Adipocyte (in vitro differentiated cells): ENCODE measurements at regions not wholly inside any gene's neighbourhood (a gene's known extent, or its start where the extent isn't known, plus 50 kb on each side); places are given as distances from the start of the nearest gene placed in this dataset.

Source experiments
- DNase-seq: peaks from one replicate; pipeline ENCODE4 v3.0.0-alpha.2; 2015; ENCODE audit warnings: low read depth
- H3K27me3 ChIP-seq: replicated peaks from 2 replicates; pipeline ENCODE4 v1.7.0; 2013; ENCODE audit warnings: mild to moderate bottlenecking, low read length, moderate library complexity; ENCODE audit not compliant: control insufficient read depth, insufficient read depth
- H3K36me3 ChIP-seq: 2 replicates; pipeline ENCODE4 v1.7.0; 2013; ENCODE audit warnings: low read length, mild to moderate bottlenecking, moderate library complexity; ENCODE audit not compliant: control insufficient read depth, insufficient read depth, severe bottlenecking
- H3K4me1 ChIP-seq: 2 replicates; pipeline ENCODE4 v1.7.0; 2013; ENCODE audit warnings: mild to moderate bottlenecking, low read length, moderate library complexity; ENCODE audit not compliant: control insufficient read depth, insufficient read depth
- H3K4me3 ChIP-seq: 2 replicates; pipeline ENCODE4 v1.7.0; 2013; ENCODE audit warnings: mild to moderate bottlenecking, low read length, moderate library complexity
- H3K9ac ChIP-seq: 2 replicates; pipeline ENCODE4 v1.7.0; 2013; ENCODE audit warnings: mild to moderate bottlenecking, low read length, moderate library complexity
- H3K9me3 ChIP-seq: 2 replicates; pipeline ENCODE4 v1.7.0; 2013; ENCODE audit warnings: mild to moderate bottlenecking, low read length, moderate library complexity; ENCODE audit not compliant: control insufficient read depth

GRCh38 chr14:98608071-98609060 lies 663.6 kb downstream of the BCL11B start:
- Histone ChIP-seq H3K27me3 (no peaks in the 10 kb centered on the region), H3K4me1 (no peaks in the 10 kb centered on the region), H3K36me3 (no peaks in the 10 kb centered on the region), H3K9me3 (no peaks in the 10 kb centered on the region), H3K9ac (no peak overlapping the region), H3K4me3 (no peak overlapping the region)
- no peak for DNase-seq

DNA sequence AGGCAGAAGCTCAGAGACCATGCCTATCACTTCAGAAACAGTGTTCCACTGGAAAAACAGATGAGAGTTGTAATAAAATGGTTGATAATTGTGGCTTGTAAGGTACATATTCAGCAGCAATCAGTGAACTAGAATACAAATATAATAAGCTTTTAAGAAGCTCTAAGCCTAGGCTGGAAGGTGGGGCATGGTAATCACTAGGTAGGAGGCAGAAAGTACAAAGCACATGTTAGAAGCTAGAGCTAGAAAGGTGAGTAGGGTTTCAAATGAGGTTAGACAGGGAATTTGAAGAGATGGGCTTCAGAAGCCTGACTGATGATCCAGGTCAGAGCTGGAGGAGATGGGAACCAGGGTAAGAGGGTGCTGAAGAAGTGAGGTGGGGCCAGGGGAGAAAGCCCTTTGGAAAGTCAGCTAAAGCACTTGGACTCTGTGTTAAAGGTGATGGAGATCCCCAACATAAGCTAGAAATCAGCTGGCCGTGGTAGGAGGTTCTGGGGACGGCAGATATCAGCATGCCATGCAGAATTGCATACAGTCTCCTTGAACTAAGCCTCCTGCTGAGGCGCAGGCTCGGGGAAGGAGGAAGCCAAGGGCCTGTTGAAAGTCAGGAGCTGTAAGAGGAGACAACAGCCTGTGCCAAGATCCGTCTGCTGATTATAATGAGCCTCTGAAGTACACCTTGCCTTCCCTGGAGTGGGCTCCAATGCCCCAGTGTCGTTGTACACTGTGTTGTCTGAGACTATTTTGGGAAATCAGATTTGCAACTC lies 659.4 kb downstream of the BCL11B start:
- Histone ChIP-seq H3K4me1 (no peaks in the 10 kb centered on the region), H3K9me3 (peaks cover 7% of the 10 kb centered on the region), H3K27me3 (no peaks in the 10 kb centered on the region), H3K4me3 (no peak overlapping the region), H3K9ac (no peak overlapping the region), H3K36me3 (no peaks in the 10 kb centered on the region)
- no peak for DNase-seq

GRCh38 chr14:98614741-98615140 lies 657.3 kb downstream of the BCL11B start:
- H3K36me3 ChIP-seq, result no peaks in the 10 kb centered on the region

GRCh38 chr14:98622208-98623051 lies 649.6 kb downstream of the BCL11B start:
- Histone ChIP-seq H3K4me1 (no peaks in the 10 kb centered on the region), H3K9me3 (peaks cover 5% of the 10 kb centered on the region), H3K4me3 (no peak overlapping the region), H3K9ac (no peak overlapping the region), H3K27me3 (no peaks in the 10 kb centered on the region), H3K36me3 (no peaks in the 10 kb centered on the region)
- DNase-seq, result no peak

More at GRCh38 chr14:98614741-98615140, 657.3 kb downstream of the BCL11B start:
- Histone ChIP-seq H3K27me3 (no peaks in the 10 kb centered on the region), H3K4me1 (no peaks in the 10 kb centered on the region), H3K9me3 (peaks cover 11% of the 10 kb centered on the region), H3K4me3 (no peak overlapping the region), H3K9ac (no peak overlapping the region)
- DNase-seq, result no peak

DNA sequence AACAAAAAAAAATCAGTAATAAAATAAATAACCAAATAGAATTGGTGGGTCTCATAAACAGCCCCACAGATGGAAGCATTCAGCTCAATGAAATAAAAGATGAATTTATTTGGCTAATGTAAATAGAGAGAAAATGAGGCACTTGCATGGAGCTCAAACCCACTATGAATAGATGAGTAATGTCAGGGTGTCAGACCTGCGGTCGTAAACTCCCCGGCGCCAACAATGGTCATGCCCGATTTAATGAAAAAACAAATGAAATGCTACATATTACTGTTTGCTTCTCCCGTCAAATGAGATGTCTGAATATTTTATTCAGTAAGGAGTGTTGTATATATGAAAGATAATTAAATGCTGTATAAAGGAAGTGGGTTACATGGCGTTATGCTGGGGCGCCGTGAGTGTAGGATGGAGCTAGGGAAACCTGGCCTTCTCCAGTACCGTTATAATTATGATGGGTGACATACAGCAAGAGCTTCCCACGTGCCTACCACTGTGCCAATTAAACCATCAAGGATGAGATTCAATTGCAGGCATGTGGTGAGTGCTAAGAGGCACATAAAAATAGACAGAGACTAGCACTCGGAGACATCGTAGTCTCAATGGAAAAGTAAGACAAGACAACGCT lies 648.1 kb downstream of the BCL11B start:
- no peak overlapping the region for H3K9ac ChIP-seq
- H3K9me3 ChIP-seq, result peaks cover 4% of the 10 kb centered on the region
- H3K4me1 ChIP-seq, result no peaks in the 10 kb centered on the region
- DNase-seq, result no peak
- H3K27me3 ChIP-seq, result no peaks in the 10 kb centered on the region
- H3K36me3 ChIP-seq, result no peaks in the 10 kb centered on the region
- no peak overlapping the region for H3K4me3 ChIP-seq

- no peaks in the 10 kb centered on the region for H3K27me3 ChIP-seq
- no peak overlapping the region for H3K9ac ChIP-seq
- no peaks in the 10 kb centered on the region for H3K4me1 ChIP-seq
- DNase-seq, result no peak
- no peak overlapping the region for H3K4me3 ChIP-seq
- no peaks in the 10 kb centered on the region for H3K9me3 ChIP-seq
- H3K36me3 ChIP-seq, result no peaks in the 10 kb centered on the region
These were observed 638.6 kb downstream of the BCL11B start for GRCh38 chr14:98633380-98633779.

DNA sequence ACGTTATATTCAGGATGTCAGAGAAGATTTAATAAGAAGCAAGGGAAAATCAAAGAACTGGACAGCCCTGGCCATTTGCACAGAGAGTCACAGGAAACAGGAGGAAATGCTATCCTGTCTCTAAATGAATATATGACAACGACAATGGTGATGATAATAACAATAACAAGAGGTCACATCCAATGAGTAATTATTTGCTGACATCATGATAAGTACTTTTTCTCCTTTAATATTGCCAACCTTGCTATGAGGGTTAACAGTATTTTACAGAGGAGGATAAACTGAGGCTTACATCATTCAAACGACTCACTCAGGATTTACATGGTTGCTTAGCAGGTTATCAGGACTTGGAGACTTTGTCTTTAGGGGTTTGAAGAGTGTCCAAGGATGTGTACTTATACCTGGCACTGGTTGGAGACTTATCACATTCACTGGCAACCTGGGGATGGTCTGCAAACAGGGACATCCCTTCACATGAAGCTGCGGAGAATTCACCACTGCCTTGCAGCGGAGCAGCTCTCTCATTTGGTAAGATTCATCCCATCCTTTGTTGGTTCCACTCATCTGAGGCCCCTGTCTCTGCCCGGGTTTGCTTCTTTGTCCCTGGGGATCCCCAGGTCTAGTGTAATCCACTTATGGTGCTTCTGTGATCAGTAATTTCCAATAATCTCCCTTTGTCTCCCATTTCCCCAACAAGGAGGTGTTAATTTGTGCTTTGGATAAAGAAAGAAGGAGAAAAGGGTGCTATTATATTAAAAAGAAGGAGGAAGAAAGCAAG lies 637.8 kb downstream of the BCL11B start:
- Histone ChIP-seq H3K9ac (no peak overlapping the region), H3K9me3 (no peaks in the 10 kb centered on the region), H3K4me3 (no peak overlapping the region), H3K27me3 (no peaks in the 10 kb centered on the region), H3K36me3 (no peaks in the 10 kb centered on the region), H3K4me1 (no peaks in the 10 kb centered on the region)
- no peak for DNase-seq

- no peaks in the 10 kb centered on the region for H3K27me3 ChIP-seq
- no peaks in the 10 kb centered on the region for H3K4me1 ChIP-seq
- no peak overlapping the region for H3K9ac ChIP-seq
- H3K4me3 ChIP-seq, result no peak overlapping the region
- no peak for DNase-seq
- no peaks in the 10 kb centered on the region for H3K36me3 ChIP-seq
- peaks cover 3% of the 10 kb centered on the region for H3K9me3 ChIP-seq
These were observed 633.6 kb downstream of the BCL11B start for GRCh38 chr14:98638366-98638765.

DNA sequence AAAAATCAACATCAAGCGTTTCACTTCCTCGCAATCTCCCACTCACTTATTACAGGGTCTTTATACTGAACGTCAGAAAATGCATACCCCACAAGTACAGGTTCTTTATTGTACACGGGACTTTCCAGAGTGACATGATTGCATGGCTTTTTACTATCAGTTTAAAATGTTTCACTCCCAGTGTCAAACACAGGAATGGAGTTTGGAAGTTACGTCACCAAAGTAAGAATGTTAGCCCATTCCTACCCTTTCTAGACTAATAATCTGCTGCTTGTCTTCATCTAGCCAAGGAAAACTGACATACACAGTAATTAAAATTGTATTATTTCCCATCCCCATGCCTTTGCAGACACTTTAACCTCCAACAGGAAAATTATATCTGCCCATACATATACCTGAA lies 624.2 kb downstream of the BCL11B start:
- Histone ChIP-seq H3K4me3 (no peak overlapping the region), H3K36me3 (no peaks in the 10 kb centered on the region), H3K9ac (no peak overlapping the region), H3K9me3 (no peaks in the 10 kb centered on the region), H3K4me1 (no peaks in the 10 kb centered on the region), H3K27me3 (no peaks in the 10 kb centered on the region)
- DNase-seq, result no peak

DNA sequence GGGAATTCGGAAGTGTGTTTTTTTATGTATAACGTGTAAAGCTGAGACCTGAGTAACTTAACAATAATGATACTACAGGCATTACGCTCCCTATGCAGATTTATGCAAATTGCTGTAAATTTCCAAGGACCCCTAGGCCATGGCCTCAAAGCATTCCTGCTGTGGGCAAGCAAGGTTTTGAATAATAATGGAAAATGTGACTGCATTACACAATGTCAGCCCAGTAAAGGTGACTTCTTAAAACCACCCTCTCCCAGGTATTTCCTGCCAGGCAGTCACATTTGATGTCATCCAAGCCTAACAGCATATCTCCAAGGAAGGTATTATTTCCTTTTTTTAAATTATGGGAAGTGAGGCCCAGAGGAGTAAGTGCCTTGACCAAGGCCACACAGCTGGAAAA lies 621.0 kb downstream of the BCL11B start:
- Histone ChIP-seq H3K4me1 (no peaks in the 10 kb centered on the region), H3K4me3 (no peak overlapping the region), H3K9ac (no peak overlapping the region), H3K9me3 (peaks cover 11% of the 10 kb centered on the region), H3K36me3 (no peaks in the 10 kb centered on the region), H3K27me3 (no peaks in the 10 kb centered on the region)
- no peak for DNase-seq
